Upper lobe of right lung (tissue), 1 donor: ENCODE measurements at regions not wholly inside any gene's neighbourhood (a gene's known extent, or its start where the extent isn't known, plus 50 kb on each side); places are given as distances from the start of the nearest gene placed in this dataset.

Experiments used
- ATAC-seq: fragments of 200-7000 bp; cut with Tn5 transposase; one replicate; pipeline ENCODE4 v1.9.1; 2020; ENCODE audit warnings: mild to moderate bottlenecking, moderate library complexity
- DNase-seq: peaks from one replicate; pipeline ENCODE4 v3.0.0-alpha.2; 2020
- H3K27ac ChIP-seq: fragments of 200-600 bp; one replicate; pipeline ENCODE4 v1.8.0; 2022
- H3K27me3 ChIP-seq: fragments of 200-600 bp; one replicate; pipeline ENCODE4 v1.8.0; 2022; ENCODE audit warnings: mild to moderate bottlenecking
- H3K36me3 ChIP-seq: fragments of 200-600 bp; one replicate; pipeline ENCODE4 v1.8.0; 2022
- H3K4me1 ChIP-seq: fragments of 200-600 bp; one replicate; pipeline ENCODE4 v1.8.0; 2022
- H3K4me3 ChIP-seq: fragments of 200-600 bp; one replicate; pipeline ENCODE4 v1.8.0; 2022; ENCODE audit warnings: mild to moderate bottlenecking
- H3K9me3 ChIP-seq: fragments of 200-600 bp; one replicate; pipeline ENCODE4 v1.8.0; 2022
- intact Hi-C: fragments of 100-400 bp; cut with DNase I; formaldehyde crosslinking; loops from one replicate; pipeline ENCODE4 v1.11.0; 2022
- TF ChIP-seq, protein P1 (sequence below): fragments of 200-600 bp; IDR thresholded peaks from one replicate; pipeline ENCODE4 v1.8.0; 2022; ENCODE audit warnings: antibody characterized with exemption
- donor health status: DM: no; HTN: yes; CAD: no; lungs with severe emphysema.

GRCh38 chr4:104756837-104757236, 262.1 kb upstream of the CXXC4 start:
- ATAC-seq (no peak), DNase-seq (no peak)
- Histone ChIP-seq H3K4me3 (no peak overlapping the region), H3K27ac (no peak overlapping the region), H3K4me1 (no peaks in the 10 kb centered on the region), H3K9me3 (no peaks in the 10 kb centered on the region), H3K27me3 (no peaks in the 10 kb centered on the region), H3K36me3 (no peaks in the 10 kb centered on the region)
- intact Hi-C loops = no loop called here
- TF ChIP-seq, protein P1, sequence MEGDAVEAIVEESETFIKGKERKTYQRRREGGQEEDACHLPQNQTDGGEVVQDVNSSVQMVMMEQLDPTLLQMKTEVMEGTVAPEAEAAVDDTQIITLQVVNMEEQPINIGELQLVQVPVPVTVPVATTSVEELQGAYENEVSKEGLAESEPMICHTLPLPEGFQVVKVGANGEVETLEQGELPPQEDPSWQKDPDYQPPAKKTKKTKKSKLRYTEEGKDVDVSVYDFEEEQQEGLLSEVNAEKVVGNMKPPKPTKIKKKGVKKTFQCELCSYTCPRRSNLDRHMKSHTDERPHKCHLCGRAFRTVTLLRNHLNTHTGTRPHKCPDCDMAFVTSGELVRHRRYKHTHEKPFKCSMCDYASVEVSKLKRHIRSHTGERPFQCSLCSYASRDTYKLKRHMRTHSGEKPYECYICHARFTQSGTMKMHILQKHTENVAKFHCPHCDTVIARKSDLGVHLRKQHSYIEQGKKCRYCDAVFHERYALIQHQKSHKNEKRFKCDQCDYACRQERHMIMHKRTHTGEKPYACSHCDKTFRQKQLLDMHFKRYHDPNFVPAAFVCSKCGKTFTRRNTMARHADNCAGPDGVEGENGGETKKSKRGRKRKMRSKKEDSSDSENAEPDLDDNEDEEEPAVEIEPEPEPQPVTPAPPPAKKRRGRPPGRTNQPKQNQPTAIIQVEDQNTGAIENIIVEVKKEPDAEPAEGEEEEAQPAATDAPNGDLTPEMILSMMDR = no peak

- intact Hi-C loops = no loop called here
- no peaks in the 10 kb centered on the region for H3K27me3 ChIP-seq
- no peaks in the 10 kb centered on the region for H3K36me3 ChIP-seq
- no peak overlapping the region for H3K4me3 ChIP-seq
- ATAC-seq (no peak), DNase-seq (no peak)
- TF ChIP-seq, protein P1 = no peak
- no peaks in the 10 kb centered on the region for H3K9me3 ChIP-seq
- H3K4me1 ChIP-seq = no peaks in the 10 kb centered on the region
- no peak overlapping the region for H3K27ac ChIP-seq
Observed at GRCh38 chr4:104758574-104758973, 263.9 kb upstream of the CXXC4 start.

GRCh38 chr4:104763554-104764222, 269.0 kb upstream of the CXXC4 start:
- Histone ChIP-seq H3K4me3 (no peak overlapping the region), H3K27me3 (no peaks in the 10 kb centered on the region), H3K9me3 (no peaks in the 10 kb centered on the region), H3K4me1 (no peaks in the 10 kb centered on the region), H3K36me3 (no peaks in the 10 kb centered on the region), H3K27ac (no peak overlapping the region)
- no peak for DNase-seq
- intact Hi-C loops = no loop called here
- no peak for ATAC-seq
- TF ChIP-seq, protein P1 = no peak

DNA sequence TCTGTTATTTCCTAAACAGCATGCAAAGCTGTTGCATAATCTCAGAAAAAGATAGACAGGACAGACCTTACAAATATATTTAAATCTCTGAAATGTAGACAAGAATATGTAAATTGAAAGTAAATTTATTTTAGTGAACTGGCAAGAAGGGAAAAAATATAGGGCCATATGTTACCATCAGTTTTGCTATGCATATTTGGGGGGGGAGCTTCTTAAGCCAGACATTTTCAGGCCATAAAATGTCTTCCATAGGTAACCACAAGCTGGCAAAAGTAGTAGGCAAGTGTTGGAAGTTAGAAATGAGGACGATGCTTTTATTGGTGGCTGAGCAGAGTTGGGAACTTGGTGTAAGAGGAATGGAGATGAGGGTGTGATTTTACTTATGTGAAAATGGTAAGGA, 272.0 kb upstream of the CXXC4 start:
- intact Hi-C loops = no loop called here
- ATAC-seq = no peak

DNA sequence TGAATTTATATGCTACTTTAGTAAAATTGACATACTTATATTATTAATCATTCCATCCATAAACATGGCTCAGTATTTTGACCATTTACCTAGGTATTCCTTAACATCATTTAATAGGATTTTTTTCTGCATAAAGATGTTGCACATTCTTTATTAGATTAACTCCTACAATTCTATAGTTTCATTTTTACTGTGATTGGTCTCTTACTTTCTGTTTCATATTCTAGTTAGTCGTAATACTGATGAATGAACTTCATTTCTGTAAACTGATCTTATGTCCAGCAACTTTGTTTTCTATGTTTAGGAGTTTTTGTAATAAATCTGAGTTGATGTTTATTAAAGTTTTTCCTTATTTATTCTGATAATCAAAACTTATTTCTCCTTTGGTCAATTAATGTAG, 278.2 kb upstream of the CXXC4 start:
- Histone ChIP-seq H3K4me1 (no peaks in the 10 kb centered on the region), H3K4me3 (no peak overlapping the region), H3K9me3 (no peaks in the 10 kb centered on the region), H3K36me3 (no peaks in the 10 kb centered on the region), H3K27me3 (no peaks in the 10 kb centered on the region), H3K27ac (no peak overlapping the region)
- TF ChIP-seq, protein P1 = no peak
- intact Hi-C loops = no loop called here
- ATAC-seq = no peak
- DNase-seq = no peak

More for the DNA sequence above, 272.0 kb upstream of the CXXC4 start:
- TF ChIP-seq, protein P1 = no peak
- no peak overlapping the region for H3K4me3 ChIP-seq
- H3K9me3 ChIP-seq = no peaks in the 10 kb centered on the region
- no peaks in the 10 kb centered on the region for H3K36me3 ChIP-seq
- H3K27me3 ChIP-seq = no peaks in the 10 kb centered on the region
- H3K4me1 ChIP-seq = no peaks in the 10 kb centered on the region
- no peak for DNase-seq
- H3K27ac ChIP-seq = no peak overlapping the region
